Motor neuron (in vitro differentiated cells): ENCODE measurements at regions not wholly inside any gene's neighbourhood (a gene's known extent, or its start where the extent isn't known, plus 50 kb on each side); places are given as distances from the start of the nearest gene placed in this dataset.

Experiments
- ATAC-seq, 8 experiments: fragments of 200-7000 bp; cut with Tn5 transposase; replicated peaks in 6 of 8; 2 replicates each; pipeline ENCODE4 v1.8.0; 2021; ENCODE audit warnings: mild to moderate bottlenecking in 8 of 8, moderate library complexity in 8 of 8
- H3K27ac ChIP-seq, 2 donors: fragments of 250-450 bp; sonication (Bioruptor Pico); 2 replicates each; pipeline ENCODE4 v1.9.0; 2021; ENCODE audit warnings: antibody characterized with exemption in 2 of 2, mild to moderate bottlenecking in 2 of 2, moderate library complexity in 1 of 2
- H3K4me1 ChIP-seq, 2 donors: fragments of 250-450 bp; sonication (Bioruptor Pico); replicated peaks in 1 of 2; 2 replicates each; pipeline ENCODE4 v1.6.1; 2021; ENCODE audit warnings: antibody characterized with exemption in 2 of 2, mild to moderate bottlenecking in 2 of 2, moderate library complexity in 1 of 2
- H3K4me3 ChIP-seq, 5 donors: fragments of 250-450 bp; sonication (Bioruptor Pico); 2 replicates each; pipeline ENCODE4 v1.9.0; 2021; ENCODE audit warnings: antibody characterized with exemption in 5 of 5, mild to moderate bottlenecking in 5 of 5, moderate library complexity in 4 of 5
- WGBS, 10 experiments: fragments of 450-650 bp; shearing (Covaris generic); methylation state at CpG; one replicate each; pipeline ENCODE4 v1.0.0; 2022; 5-methylcytosine and 5-hydroxymethylcytosine counted together
- in situ Hi-C, 9 experiments: fragments of 400-800 bp; cut with MboI; loops; one replicate each; pipeline ENCODE4 v1.15.0; 2021; ENCODE audit warnings: low sequenced_read_pairs in 9 of 9, low pct_unique_long_range_greater_than_20kb in 2 of 9; ENCODE audit not compliant: unreplicated experiment in 9 of 9

- no peak for ATAC-seq
- WGBS, 10 experiments, result 67 to 100% (median 92%) methylated on average over 1 to 6 of the region's 6 CpGs; no CpG with 5 or more reads in 4 of the 10 experiments
- in situ Hi-C loops, result no loop called here
- Histone ChIP-seq H3K4me3 (no peak overlapping the region), H3K27ac (no peak overlapping the region), H3K4me1 (peaks cover 22 to 29% of the 10 kb centered on the region in 2 donors)
These were observed 141.6 kb downstream of the TES start for GRCh38 chr7:116351966-116352365.

GRCh38 chr7:116353647-116354046 lies 143.3 kb downstream of the TES start:
- WGBS, 10 experiments, result 60 to 100% (median 92%) methylated on average over 1 to 2 of the region's 2 CpGs; no CpG with 5 or more reads in 3 of the 10 experiments
- in situ Hi-C loops, result no loop called here
- H3K4me1 ChIP-seq, result peaks cover 38 to 40% of the 10 kb centered on the region in 2 donors
- H3K27ac ChIP-seq, result no peak overlapping the region
- no peak overlapping the region for H3K4me3 ChIP-seq
- ATAC-seq, result peak in 1 of 8 experiments; percentile 9

GRCh38 chr7:116354171-116354545 lies 143.8 kb downstream of the TES start:
- in situ Hi-C loops, result no loop called here

GRCh38 chr7:116354546-116355423 lies 144.4 kb downstream of the TES start:
- WGBS, 10 experiments, result 0 to 89% (median 74%) methylated on average over 1 to 9 of the region's 10 CpGs
- in situ Hi-C loops, result no loop called here
- Histone ChIP-seq H3K4me1 (peaks cover 40 to 42% of the 10 kb centered on the region in 2 donors), H3K27ac (no peak overlapping the region), H3K4me3 (no peak overlapping the region)
- ATAC-seq, result peak in 4 of 8 experiments; percentile 40 to 99 (median 90)

More at GRCh38 chr7:116354171-116354545, 143.8 kb downstream of the TES start:
- no peak overlapping the region for H3K27ac ChIP-seq
- no peak overlapping the region for H3K4me3 ChIP-seq
- ATAC-seq, result no peak
- 21 to 100% (median 83%) methylated on average over 3 to 6 of the region's 6 CpGs; no CpG with 5 or more reads in 2 of the 10 experiments for WGBS, 10 experiments
- peaks cover 40 to 42% of the 10 kb centered on the region in 2 donors for H3K4me1 ChIP-seq

- in situ Hi-C loops, result no loop called here
- peaks cover 40 to 42% of the 10 kb centered on the region in 2 donors for H3K4me1 ChIP-seq
- ATAC-seq, result no peak
- WGBS, 10 experiments, result 0 to 100% (median 81%) methylated on average over 1 to 2 of the region's 2 CpGs
- H3K4me3 ChIP-seq, result no peak overlapping the region
- no peak overlapping the region for H3K27ac ChIP-seq
These were observed 144.1 kb upstream of the CAV2 start for GRCh38 chr7:116355424-116355765.

GRCh38 chr7:116356333-116356965 lies 143.1 kb upstream of the CAV2 start:
- 83 to 100% (median 100%) methylated on average over 1 of the region's 1 CpG; no CpG with 5 or more reads in 5 of the 10 experiments for WGBS, 10 experiments
- ATAC-seq, result no peak
- Histone ChIP-seq H3K27ac (peak overlapping the region in 1 of 2 donors; percentile 43), H3K4me1 (peaks cover 40 to 42% of the 10 kb centered on the region in 2 donors), H3K4me3 (no peak overlapping the region)
- in situ Hi-C loops, result no loop called here

GRCh38 chr7:116356979-116357378 lies 142.6 kb upstream of the CAV2 start:
- in situ Hi-C loops, result no loop called here
- 10 to 30% (median 21%) methylated on average over 2 of the region's 2 CpGs; no CpG with 5 or more reads in 6 of the 10 experiments for WGBS, 10 experiments
- Histone ChIP-seq H3K27ac (peak overlapping the region in 1 of 2 donors; percentile 38), H3K4me1 (peaks cover 40 to 42% of the 10 kb centered on the region in 2 donors), H3K4me3 (no peak overlapping the region)
- ATAC-seq, result peak in 6 of 8 experiments; percentile 5 to 96 (median 92)

GRCh38 chr7:116357781-116358670 lies 141.5 kb upstream of the CAV2 start:
- Histone ChIP-seq H3K27ac (peak overlapping the region in 1 of 2 donors; percentile 60), H3K4me3 (no peak overlapping the region), H3K4me1 (peaks cover 40 to 42% of the 10 kb centered on the region in 2 donors)
- in situ Hi-C loops, result no loop called here
- ATAC-seq, result no peak
- WGBS, 10 experiments, result 60 to 100% (median 87%) methylated on average over 2 to 5 of the region's 5 CpGs; no CpG with 5 or more reads in 1 of the 10 experiments

- H3K27ac ChIP-seq, result no peak overlapping the region
- H3K4me3 ChIP-seq, result no peak overlapping the region
- in situ Hi-C loops, result no loop called here
- ATAC-seq, result no peak
- 67 to 100% (median 98%) methylated on average over 1 to 3 of the region's 3 CpGs for WGBS, 10 experiments
- peaks cover 17 to 47% of the 10 kb centered on the region in 2 donors for H3K4me1 ChIP-seq
These were observed 137.8 kb upstream of the CAV2 start for GRCh38 chr7:116361767-116362166.

- 89 to 100% (median 95%) methylated on average over 2 to 9 of the region's 9 CpGs for WGBS, 10 experiments
- in situ Hi-C loops, result no loop called here
- peaks cover 5 to 28% of the 10 kb centered on the region in 2 donors for H3K4me1 ChIP-seq
- ATAC-seq, result no peak
- no peak overlapping the region for H3K27ac ChIP-seq
- H3K4me3 ChIP-seq, result no peak overlapping the region
These were observed 135.7 kb upstream of the CAV2 start for GRCh38 chr7:116363637-116364432.

- 43 to 100% (median 68%) methylated on average over 1 to 2 of the region's 2 CpGs; no CpG with 5 or more reads in 1 of the 10 experiments for WGBS, 10 experiments
- in situ Hi-C loops, result no loop called here
- Histone ChIP-seq H3K4me3 (no peak overlapping the region), H3K4me1 (peaks cover 5 to 26% of the 10 kb centered on the region in 2 donors), H3K27ac (no peak overlapping the region)
- peak in 1 of 8 experiments; percentile 33 for ATAC-seq
These were observed 135.1 kb upstream of the CAV2 start for GRCh38 chr7:116364469-116364868.

GRCh38 chr7:116365797-116366196 lies 133.7 kb upstream of the CAV2 start:
- 59 to 100% (median 93%) methylated on average over 1 to 5 of the region's 5 CpGs; no CpG with 5 or more reads in 1 of the 10 experiments for WGBS, 10 experiments
- Histone ChIP-seq H3K4me1 (peaks cover 5 to 26% of the 10 kb centered on the region in 2 donors), H3K4me3 (no peak overlapping the region), H3K27ac (no peak overlapping the region)
- ATAC-seq, result peak in 1 of 8 experiments; percentile 7
- in situ Hi-C loops, result no loop called here
